CD14-positive monocyte (primary cell): ENCODE measurements at regions not wholly inside any gene's neighbourhood (a gene's known extent, or its start where the extent isn't known, plus 50 kb on each side); places are given as distances from the start of the nearest gene placed in this dataset.

Experiments
- DNase-seq, 3 donors: peaks; one replicate each; pipeline ENCODE4 v3.0.0-alpha.2; 2011 to 2022
- H2AFZ ChIP-seq: 2 replicates; pipeline ENCODE4 v1.6.0; 2012; ENCODE audit warnings: mild to moderate bottlenecking, low read depth, low read length, inconsistent platforms; ENCODE audit not compliant: insufficient read depth, poor library complexity, severe bottlenecking
- H3K27ac ChIP-seq, 2 donors: 1 replicate in 1 of 2; 2 replicates in 1 of 2; pipeline ENCODE4 v1.5.1; 2012 to 2013; ENCODE audit warnings: low read length in 2 of 2, control low read depth in 1 of 2, inconsistent platforms in 1 of 2, low read depth in 1 of 2, mild to moderate bottlenecking in 1 of 2
- H3K27me3 ChIP-seq, 2 donors: one replicate each; pipeline versions ENCODE4 v1.6.0 to v1.6.1; 2011 to 2013; ENCODE audit warnings: low read length in 2 of 2; ENCODE audit not compliant: control insufficient read depth in 2 of 2, insufficient read depth in 2 of 2
- H3K36me3 ChIP-seq, 2 donors: replicated peaks in 1 of 2; 1 replicate in 1 of 2; 2 replicates in 1 of 2; pipeline versions ENCODE4 v1.5.1 to v1.6.1; 2012 to 2013; ENCODE audit warnings: low read length in 2 of 2, control low read depth in 1 of 2, inconsistent platforms in 1 of 2, mild to moderate bottlenecking in 1 of 2; ENCODE audit not compliant: insufficient read depth in 2 of 2, control insufficient read depth in 1 of 2
- H3K4me1 ChIP-seq, 2 donors: 1 replicate in 1 of 2; 2 replicates in 1 of 2; pipeline versions ENCODE4 v1.5.1 to v1.6.1; 2012 to 2013; ENCODE audit warnings: low read length in 2 of 2, control low read depth in 1 of 2, inconsistent platforms in 1 of 2, mild to moderate bottlenecking in 1 of 2, moderate library complexity in 1 of 2; ENCODE audit not compliant: insufficient read depth in 2 of 2, control insufficient read depth in 1 of 2
- H3K4me2 ChIP-seq: replicated peaks from 2 replicates; pipeline ENCODE3; 2012; ENCODE audit warnings: low read length, moderate library complexity, mild to moderate bottlenecking; ENCODE audit not compliant: poor library complexity, severe bottlenecking; ENCODE audit errors: extremely low read depth
- H3K4me3 ChIP-seq, 3 experiments: fragments of 200-600 bp in 1 of 3; sonication (generic) in 1 of 3; replicated peaks in 1 of 3; 1 replicate in 2 of 3; 2 replicates in 1 of 3; pipeline ENCODE4 v1.5.1; 2011 to 2013; ENCODE audit warnings: low read length in 3 of 3, mild to moderate bottlenecking in 3 of 3, control low read depth in 2 of 3, low read depth in 2 of 3, inconsistent platforms in 1 of 3, moderate library complexity in 1 of 3
- H3K79me2 ChIP-seq: 2 replicates; pipeline ENCODE4 v1.6.0; 2012; ENCODE audit warnings: mild to moderate bottlenecking, control low read depth, inconsistent platforms, low read length, moderate library complexity; ENCODE audit not compliant: insufficient read depth
- H3K9ac ChIP-seq: 2 replicates; pipeline ENCODE4 v1.6.0; 2017; ENCODE audit warnings: low read length, mild to moderate bottlenecking; ENCODE audit not compliant: insufficient read depth, poor library complexity, severe bottlenecking
- H3K9me3 ChIP-seq, 2 donors: replicated peaks in 1 of 2; 1 replicate in 1 of 2; 2 replicates in 1 of 2; pipeline versions ENCODE4 v1.5.1 to v1.6.1; 2012 to 2013; ENCODE audit warnings: low read length in 2 of 2, control low read depth in 1 of 2; ENCODE audit not compliant: control insufficient read depth in 1 of 2, insufficient read depth in 1 of 2
- H4K20me1 ChIP-seq: 2 replicates; pipeline ENCODE4 v1.6.0; 2012; ENCODE audit warnings: mild to moderate bottlenecking, low read length, control low read depth, moderate library complexity; ENCODE audit not compliant: insufficient read depth
- H3K27ac Mint-ChIP-seq, 7 donors: one replicate each; pipeline ENCODE4 v1.8.0; 2020; ENCODE audit warnings: mild to moderate bottlenecking in 7 of 7, mixed read lengths in 7 of 7, moderate library complexity in 6 of 7, inconsistent platforms in 2 of 7
- H3K27me3 Mint-ChIP-seq, 3 donors: one replicate each; pipeline ENCODE4 v1.8.0; 2021 to 2022; ENCODE audit warnings: low read depth in 3 of 3, mild to moderate bottlenecking in 3 of 3, mixed read lengths in 3 of 3, moderate library complexity in 3 of 3, inconsistent platforms in 1 of 3
- H3K36me3 Mint-ChIP-seq, 2 donors: one replicate each; pipeline ENCODE4 v1.8.0; 2020; ENCODE audit warnings: mixed read lengths in 2 of 2, inconsistent platforms in 1 of 2, mild to moderate bottlenecking in 1 of 2
- H3K4me1 Mint-ChIP-seq: one replicate; pipeline ENCODE4 v1.8.0; 2020; ENCODE audit warnings: mild to moderate bottlenecking, mixed read lengths
- H3K4me3 Mint-ChIP-seq, 2 donors: one replicate each; pipeline ENCODE4 v1.8.0; 2020; ENCODE audit warnings: mild to moderate bottlenecking in 2 of 2, mixed read lengths in 2 of 2, moderate library complexity in 1 of 2
- H3K9me3 Mint-ChIP-seq, 7 donors: one replicate each; pipeline ENCODE4 v1.8.0; 2020 to 2022; ENCODE audit warnings: mixed read lengths in 7 of 7, mild to moderate bottlenecking in 6 of 7, moderate library complexity in 6 of 7, inconsistent platforms in 2 of 7
- WGBS: methylation state at CpG from one replicate; pipeline ENCODE4 v1.1.5; 2013; ENCODE audit warnings: missing lambda C conversion rate; ENCODE audit not compliant: insufficient coverage; 5-methylcytosine and 5-hydroxymethylcytosine counted together
- intact Hi-C, 2 donors: fragments of 100-400 bp; cut with micrococcal nuclease; formaldehyde crosslinking; loops; one replicate each; pipeline versions ENCODE4 v1.15.0 to v1.15.1; 2023
- TF ChIP-seq, protein P1 (sequence below): fragments of 200-600 bp; IDR thresholded peaks from one replicate; pipeline ENCODE4 v1.8.0; 2022; ENCODE audit warnings: antibody characterized with exemption, mild to moderate bottlenecking

DNA sequence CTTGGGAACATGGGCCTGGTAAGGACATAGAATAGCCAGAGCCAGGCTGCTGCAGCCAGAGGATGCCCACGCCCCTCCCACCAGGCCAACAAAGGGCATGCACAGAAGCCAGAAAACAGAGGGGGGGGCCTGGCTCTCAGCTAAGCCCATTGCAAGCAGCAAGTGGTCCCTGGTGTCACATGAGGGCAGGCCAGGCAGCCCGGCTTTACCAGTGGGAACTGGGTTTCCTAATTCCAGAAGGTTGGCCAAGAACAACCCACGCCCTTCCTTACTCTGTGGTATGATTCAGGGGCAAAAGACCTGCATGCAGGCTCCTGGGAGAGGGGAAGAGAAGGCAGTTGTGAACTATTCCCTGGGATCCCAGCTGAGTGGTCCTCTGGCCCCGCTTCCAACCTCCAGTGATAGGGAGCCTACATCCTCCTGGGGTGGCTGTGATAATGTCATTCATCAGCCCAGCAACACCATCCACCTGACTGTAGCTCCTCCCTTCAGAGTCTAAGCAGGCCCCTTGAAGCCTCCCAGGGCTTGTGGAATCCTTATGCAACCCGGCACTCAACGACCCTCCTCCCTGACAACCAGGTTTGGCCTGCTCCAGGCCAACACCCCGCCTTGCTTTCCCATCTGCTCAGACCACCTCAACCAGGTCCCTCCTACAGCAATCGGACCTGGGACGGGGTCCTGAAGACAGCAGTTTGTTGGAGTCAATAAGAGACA is 62.1 kb upstream of the LMO1 start:
- Mint-ChIP-seq H3K27me3 (peaks cover 3 to 8% (median 7%) of the 10 kb centered on the region in 3 donors), H3K27ac (peak overlapping the region in 1 of 7 donors; percentile 53), H3K4me1 (peaks cover 19% of the 10 kb centered on the region), H3K4me3 (no peak overlapping the region), H3K36me3 (no peaks in the 10 kb centered on the region), H3K9me3 (no peaks in the 10 kb centered on the region)
- Histone ChIP-seq H3K27me3 (no peaks in the 10 kb centered on the region), H3K27ac (no peak overlapping the region), H3K36me3 (no peaks in the 10 kb centered on the region), H3K9me3 (no peaks in the 10 kb centered on the region), H4K20me1 (no peaks in the 10 kb centered on the region), H3K4me3 (no peak overlapping the region), H2AFZ (no peak overlapping the region), H3K4me2 (no peak overlapping the region), H3K4me1 (peaks cover 23 to 26% of the 10 kb centered on the region in 2 donors), H3K79me2 (no peaks in the 10 kb centered on the region), H3K9ac (no peak overlapping the region)
- TF ChIP-seq, protein P1, sequence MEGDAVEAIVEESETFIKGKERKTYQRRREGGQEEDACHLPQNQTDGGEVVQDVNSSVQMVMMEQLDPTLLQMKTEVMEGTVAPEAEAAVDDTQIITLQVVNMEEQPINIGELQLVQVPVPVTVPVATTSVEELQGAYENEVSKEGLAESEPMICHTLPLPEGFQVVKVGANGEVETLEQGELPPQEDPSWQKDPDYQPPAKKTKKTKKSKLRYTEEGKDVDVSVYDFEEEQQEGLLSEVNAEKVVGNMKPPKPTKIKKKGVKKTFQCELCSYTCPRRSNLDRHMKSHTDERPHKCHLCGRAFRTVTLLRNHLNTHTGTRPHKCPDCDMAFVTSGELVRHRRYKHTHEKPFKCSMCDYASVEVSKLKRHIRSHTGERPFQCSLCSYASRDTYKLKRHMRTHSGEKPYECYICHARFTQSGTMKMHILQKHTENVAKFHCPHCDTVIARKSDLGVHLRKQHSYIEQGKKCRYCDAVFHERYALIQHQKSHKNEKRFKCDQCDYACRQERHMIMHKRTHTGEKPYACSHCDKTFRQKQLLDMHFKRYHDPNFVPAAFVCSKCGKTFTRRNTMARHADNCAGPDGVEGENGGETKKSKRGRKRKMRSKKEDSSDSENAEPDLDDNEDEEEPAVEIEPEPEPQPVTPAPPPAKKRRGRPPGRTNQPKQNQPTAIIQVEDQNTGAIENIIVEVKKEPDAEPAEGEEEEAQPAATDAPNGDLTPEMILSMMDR, result no peak
- 89% methylated on average over 4 of the region's 9 CpGs for WGBS
- intact Hi-C loops, result loop anchor here in 1 of 2 donors (10.0 kb wide), 1 partner anchor 239 kb away; no protein-coding TSS in a partner anchor
- no peak for DNase-seq

DNA sequence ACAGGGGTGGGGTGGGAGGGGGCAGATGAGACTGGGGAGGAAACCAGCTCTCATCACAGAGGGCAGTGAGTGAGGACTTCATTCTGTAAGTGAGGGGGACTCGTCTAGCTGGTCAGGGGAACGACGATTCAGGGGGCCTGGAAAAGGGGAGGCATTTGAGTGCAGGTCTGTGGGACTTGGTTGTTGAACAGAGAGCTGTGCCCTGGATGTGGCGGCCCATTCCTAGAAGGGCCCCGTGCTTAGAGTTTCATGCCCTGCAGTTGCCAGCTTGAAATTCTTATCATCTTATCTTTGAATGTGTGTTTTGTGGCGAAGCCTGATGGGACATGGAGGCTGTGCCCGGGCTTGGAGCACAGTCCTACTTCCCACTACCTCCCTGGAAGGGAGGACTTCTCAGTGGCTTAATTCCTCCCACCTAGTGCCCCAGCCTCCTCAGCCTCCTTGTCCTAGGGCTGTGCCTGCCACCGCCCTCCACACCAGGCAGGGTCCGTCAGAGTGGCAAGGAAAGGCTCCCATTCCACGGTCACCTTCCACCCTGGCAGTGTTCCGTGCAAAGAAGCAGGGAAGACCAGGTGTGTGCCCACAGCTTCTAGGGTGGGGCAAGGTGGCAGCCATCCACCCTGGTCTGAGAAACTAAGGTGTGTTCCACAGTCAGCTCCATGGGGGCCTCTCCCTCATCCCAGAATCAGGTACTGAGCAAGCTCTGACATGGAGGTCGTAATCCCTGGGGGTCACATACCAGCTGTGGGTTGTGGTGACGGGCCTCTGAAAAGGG is 59.7 kb upstream of the LMO1 start:
- H3K27me3 ChIP-seq, result no peaks in the 10 kb centered on the region
- no peak overlapping the region for H2AFZ ChIP-seq
- DNase-seq, result no peak
- intact Hi-C loops, result loop anchor here in 1 of 2 donors (10.0 kb wide), 1 partner anchor 241 kb away; no protein-coding TSS in a partner anchor
- Mint-ChIP-seq H3K4me3 (no peak overlapping the region), H3K27ac (no peak overlapping the region), H3K9me3 (peaks cover 0 to 3% (median 0%) of the 10 kb centered on the region in 7 donors), H3K4me1 (peaks cover 9% of the 10 kb centered on the region), H3K36me3 (no peaks in the 10 kb centered on the region), H3K27me3 (peaks cover 5 to 10% (median 6%) of the 10 kb centered on the region in 3 donors)
- H3K9ac ChIP-seq, result no peak overlapping the region
- no peaks in the 10 kb centered on the region for H3K36me3 ChIP-seq
- H3K4me3 ChIP-seq, result no peak overlapping the region
- H4K20me1 ChIP-seq, result no peaks in the 10 kb centered on the region
- H3K4me2 ChIP-seq, result no peak overlapping the region
- TF ChIP-seq, protein P1, result no peak
- peaks cover 11 to 13% of the 10 kb centered on the region in 2 donors for H3K4me1 ChIP-seq
- WGBS, result 81% methylated on average over 11 of the region's 13 CpGs
- no peak overlapping the region for H3K27ac ChIP-seq
- no peaks in the 10 kb centered on the region for H3K79me2 ChIP-seq
- no peaks in the 10 kb centered on the region for H3K9me3 ChIP-seq
